Esophagus muscularis mucosa (tissue), 4 donors: ENCODE measurements at regions not wholly inside any gene's neighbourhood (a gene's known extent, or its start where the extent isn't known, plus 50 kb on each side); places are given as distances from the start of the nearest gene placed in this dataset.

Source experiments
- DNase-seq: peaks from one replicate; pipeline ENCODE4 v3.0.0-alpha.2; 2017; ENCODE audit errors: extremely low spot score
- H3K27ac ChIP-seq, 4 donors: fragments of 200-600 bp; sonication (generic); replicated peaks in 1 of 4; 1 replicate in 3 of 4; 2 replicates in 1 of 4; pipeline ENCODE4 v1.5.1; 2016 to 2019; ENCODE audit warnings: mild to moderate bottlenecking in 1 of 4
- H3K27me3 ChIP-seq, 4 donors: fragments of 200-600 bp; sonication (generic); one replicate each; pipeline versions ENCODE4 v1.5.1 to v1.6.0; 2016 to 2019
- H3K36me3 ChIP-seq, 4 donors: fragments of 200-600 bp; sonication (generic); one replicate each; pipeline ENCODE4 v1.5.1; 2016 to 2019
- H3K4me1 ChIP-seq, 4 donors: fragments of 200-600 bp; sonication (generic); one replicate each; pipeline ENCODE4 v1.5.1; 2016 to 2019
- H3K4me3 ChIP-seq, 4 donors: fragments of 200-600 bp; sonication (generic); 1 replicate in 2 of 4; 2 replicates in 2 of 4; pipeline ENCODE4 v1.5.1; 2016 to 2019; ENCODE audit warnings: mild to moderate bottlenecking in 4 of 4, moderate library complexity in 1 of 4
- H3K9me3 ChIP-seq, 4 donors: fragments of 200-600 bp; sonication (generic); 1 replicate in 3 of 4; 2 replicates in 1 of 4; pipeline ENCODE4 v1.5.1; 2016 to 2019
- EP300 ChIP-seq: sonication (generic); formaldehyde crosslinking; IDR thresholded peaks from one replicate; pipeline ENCODE4 v1.6.1; 2017; ENCODE audit warnings: antibody characterized with exemption
- POLR2A ChIP-seq: fragments of 450-650 bp; IDR thresholded peaks from one replicate; pipeline ENCODE4 v1.6.1; 2017; ENCODE audit warnings: antibody characterized with exemption, moderate library complexity, mild to moderate bottlenecking, low read depth
- POLR2AphosphoS5 ChIP-seq, 2 donors: sonication (generic); formaldehyde crosslinking; IDR thresholded peaks; one replicate each; pipeline ENCODE4 v1.6.1; 2017; ENCODE audit warnings: antibody characterized with exemption in 2 of 2
- WGBS: methylation state at CpG from one replicate; pipeline ENCODE4 v1.1.5; 2018; 5-methylcytosine and 5-hydroxymethylcytosine counted together
- intact Hi-C: fragments of 100-400 bp; cut with DNase I; formaldehyde crosslinking; loops from one replicate; pipeline ENCODE4 v1.15.1; 2023
- TF ChIP-seq, protein P1 (sequence below), 3 experiments: fragments of 200-600 bp in 2 of 3; fragments of 450-650 bp in 1 of 3; sonication (generic) in 2 of 3; IDR thresholded peaks; one replicate each; pipeline ENCODE4 v1.5.1; 2017 to 2019; ENCODE audit warnings: antibody characterized with exemption in 3 of 3, mild to moderate bottlenecking in 2 of 3, moderate library complexity in 1 of 3

GRCh38 chr1:73556270-73556669 is 641.7 kb downstream of the LRRIQ3 start:
- Histone ChIP-seq H3K36me3 (no peaks in the 10 kb centered on the region), H3K27me3 (no peaks in the 10 kb centered on the region), H3K27ac (no peak overlapping the region), H3K4me3 (no peak overlapping the region), H3K4me1 (no peaks in the 10 kb centered on the region), H3K9me3 (no peaks in the 10 kb centered on the region)
- intact Hi-C loops: no loop called here
- DNase-seq: no peak
- no peak for TF ChIP-seq EP300
- no peak for TF ChIP-seq POLR2AphosphoS5 (IDR thresholded peaks at IDR 0.05)
- TF ChIP-seq, protein P1, sequence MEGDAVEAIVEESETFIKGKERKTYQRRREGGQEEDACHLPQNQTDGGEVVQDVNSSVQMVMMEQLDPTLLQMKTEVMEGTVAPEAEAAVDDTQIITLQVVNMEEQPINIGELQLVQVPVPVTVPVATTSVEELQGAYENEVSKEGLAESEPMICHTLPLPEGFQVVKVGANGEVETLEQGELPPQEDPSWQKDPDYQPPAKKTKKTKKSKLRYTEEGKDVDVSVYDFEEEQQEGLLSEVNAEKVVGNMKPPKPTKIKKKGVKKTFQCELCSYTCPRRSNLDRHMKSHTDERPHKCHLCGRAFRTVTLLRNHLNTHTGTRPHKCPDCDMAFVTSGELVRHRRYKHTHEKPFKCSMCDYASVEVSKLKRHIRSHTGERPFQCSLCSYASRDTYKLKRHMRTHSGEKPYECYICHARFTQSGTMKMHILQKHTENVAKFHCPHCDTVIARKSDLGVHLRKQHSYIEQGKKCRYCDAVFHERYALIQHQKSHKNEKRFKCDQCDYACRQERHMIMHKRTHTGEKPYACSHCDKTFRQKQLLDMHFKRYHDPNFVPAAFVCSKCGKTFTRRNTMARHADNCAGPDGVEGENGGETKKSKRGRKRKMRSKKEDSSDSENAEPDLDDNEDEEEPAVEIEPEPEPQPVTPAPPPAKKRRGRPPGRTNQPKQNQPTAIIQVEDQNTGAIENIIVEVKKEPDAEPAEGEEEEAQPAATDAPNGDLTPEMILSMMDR (IDR thresholded peaks at IDR 0.05): no peak
- no peak for TF ChIP-seq POLR2A

GRCh38 chr1:73537400-73537799 is 660.6 kb downstream of the LRRIQ3 start:
- no peaks in the 10 kb centered on the region for H3K36me3 ChIP-seq
- no peak overlapping the region for H3K27ac ChIP-seq
- TF ChIP-seq EP300: no peak
- no peak for TF ChIP-seq POLR2AphosphoS5 (IDR thresholded peaks at IDR 0.05)
- TF ChIP-seq POLR2A: no peak
- TF ChIP-seq, protein P1 (IDR thresholded peaks at IDR 0.05): no peak
- H3K9me3 ChIP-seq: no peaks in the 10 kb centered on the region
- H3K27me3 ChIP-seq: no peaks in the 10 kb centered on the region
- no peak overlapping the region for H3K4me3 ChIP-seq
- no CpG with 5 or more reads among the region's 1 CpG for WGBS
- intact Hi-C loops: no loop called here
- no peak for DNase-seq
- H3K4me1 ChIP-seq: no peaks in the 10 kb centered on the region

DNA sequence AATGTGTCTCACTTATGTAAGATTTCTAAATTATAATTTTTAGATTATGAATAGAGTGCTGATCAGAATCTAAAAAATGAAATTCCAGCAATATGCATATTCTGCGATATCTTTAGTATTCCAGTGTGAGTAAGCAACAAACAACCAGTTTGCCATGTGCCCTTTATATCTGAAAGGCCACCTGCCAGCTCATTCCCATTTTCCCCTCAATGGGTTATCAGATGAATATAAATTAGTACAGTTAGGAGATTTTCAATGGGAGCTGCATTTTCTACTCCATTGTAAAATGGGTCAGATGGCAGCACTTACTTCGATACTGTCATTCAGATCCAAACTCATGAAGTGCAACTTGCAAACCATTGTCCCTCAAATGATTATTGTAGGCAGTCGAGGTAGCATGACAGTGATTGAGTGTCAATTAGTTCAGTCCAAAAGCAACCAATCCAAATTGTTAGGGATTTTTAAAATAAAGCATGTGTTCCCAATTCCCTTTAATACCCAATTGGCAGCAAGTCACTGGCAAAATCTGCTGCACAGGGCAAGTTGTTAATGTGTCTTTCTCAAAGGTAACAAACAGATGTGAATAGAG is 680.3 kb downstream of the LRRIQ3 start:
- no peak for TF ChIP-seq POLR2AphosphoS5 (IDR thresholded peaks at IDR 0.05)
- TF ChIP-seq, protein P1 (IDR thresholded peaks at IDR 0.05): no peak
- no peak for TF ChIP-seq POLR2A
- TF ChIP-seq EP300: no peak
- Histone ChIP-seq H3K27me3 (no peaks in the 10 kb centered on the region), H3K27ac (no peak overlapping the region), H3K36me3 (no peaks in the 10 kb centered on the region), H3K4me1 (no peaks in the 10 kb centered on the region), H3K9me3 (no peaks in the 10 kb centered on the region), H3K4me3 (no peak overlapping the region)
- 71% methylated on average over 3 of the region's 3 CpGs for WGBS
- DNase-seq: no peak
- intact Hi-C loops: no loop called here

GRCh38 chr1:73516451-73516850 is 681.5 kb downstream of the LRRIQ3 start:
- H3K27me3 ChIP-seq: no peaks in the 10 kb centered on the region
- no peak overlapping the region for H3K27ac ChIP-seq
- WGBS: 40% methylated on average over 1 of the region's 1 CpG
- no peaks in the 10 kb centered on the region for H3K36me3 ChIP-seq
- H3K4me3 ChIP-seq: no peak overlapping the region
- H3K9me3 ChIP-seq: no peaks in the 10 kb centered on the region
- DNase-seq: no peak
- TF ChIP-seq POLR2A (no peak), EP300 (no peak), POLR2AphosphoS5 (IDR thresholded peaks at IDR 0.05) (no peak)
- TF ChIP-seq, protein P1 (IDR thresholded peaks at IDR 0.05): no peak
- no peaks in the 10 kb centered on the region for H3K4me1 ChIP-seq
- intact Hi-C loops: no loop called here

DNA sequence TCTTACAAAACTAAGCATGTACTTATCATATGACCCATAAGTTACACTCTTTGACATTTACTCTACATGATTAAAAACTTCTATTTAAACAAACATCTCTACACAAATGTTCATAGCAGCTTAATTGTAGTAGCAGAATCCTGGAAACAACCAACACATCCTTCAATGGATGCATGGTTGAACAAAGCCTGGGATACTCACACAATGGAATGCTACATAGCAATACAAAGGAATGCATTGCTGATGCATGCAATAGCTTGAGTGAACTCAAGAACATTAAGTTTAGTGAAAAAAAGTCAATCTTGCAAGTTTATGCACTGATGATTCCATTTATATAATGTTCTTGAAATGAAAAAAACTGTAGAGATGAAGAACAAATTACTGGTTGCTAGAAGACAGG is 686.9 kb downstream of the LRRIQ3 start:
- TF ChIP-seq, protein P1 (IDR thresholded peaks at IDR 0.05): no peak
- TF ChIP-seq POLR2AphosphoS5 (IDR thresholded peaks at IDR 0.05) (no peak), EP300 (no peak), POLR2A (no peak)

More for the DNA sequence above, 686.9 kb downstream of the LRRIQ3 start:
- H3K27ac ChIP-seq: no peak overlapping the region
- no peaks in the 10 kb centered on the region for H3K27me3 ChIP-seq
- no peak for DNase-seq
- H3K36me3 ChIP-seq: no peaks in the 10 kb centered on the region
- intact Hi-C loops: no loop called here
- no peaks in the 10 kb centered on the region for H3K9me3 ChIP-seq
- H3K4me1 ChIP-seq: no peaks in the 10 kb centered on the region
- no peak overlapping the region for H3K4me3 ChIP-seq
